ENCODE measurements at regions not wholly inside any gene's neighbourhood (a gene's known extent, or its start where the extent isn't known, plus 50 kb on each side); places are given as distances from the start of the nearest gene placed in this dataset.

- no peaks in the 10 kb centered on the region for H3K36me3 ChIP-seq (ENCODE audit: insufficient read depth, low read length)
- no peak overlapping the region for H3K27ac ChIP-seq (ENCODE audit: low read depth, low read length, poor library complexity, severe bottlenecking)
- H3K4me2 ChIP-seq (ENCODE audit: low read length): no peak overlapping the region
- no peak overlapping the region for H3K4me3 ChIP-seq (ENCODE audit: low read depth, low read length, poor library complexity, severe bottlenecking)
- H3K9ac ChIP-seq (ENCODE audit: low read length): no peak overlapping the region
- TF ChIP-seq CTCF (IDR thresholded peaks at IDR 0.05; ENCODE audit: low read length): no peak
- TF ChIP-seq EZH2 (IDR thresholded peaks at IDR 0.05; ENCODE audit: borderline replicate concordance, low read length): no peak
- no peaks in the 10 kb centered on the region for H4K20me1 ChIP-seq (ENCODE audit: insufficient read depth, low read length)
- no peaks in the 10 kb centered on the region for H3K9me2 ChIP-seq (ENCODE audit: low read depth, low read length)
- no peaks in the 10 kb centered on the region for H3K4me1 ChIP-seq (ENCODE audit: insufficient read depth, low read length, severe bottlenecking)
- H2AFZ ChIP-seq (ENCODE audit: low read length): no peak overlapping the region
- no peaks in the 10 kb centered on the region for H3K9me3 ChIP-seq (ENCODE audit: low read length)
- no peaks in the 10 kb centered on the region for H3K79me2 ChIP-seq (ENCODE audit: insufficient read depth, low read length)
- H3F3A ChIP-seq (ENCODE audit: insufficient read depth, low read length): no peaks in the 10 kb centered on the region
- H3K27me3 ChIP-seq (ENCODE audit: insufficient read depth, low read length): no peaks in the 10 kb centered on the region
Observed at GRCh38 chr10:121415063-121415399, 183.2 kb downstream of the FGFR2 start.

- H3F3A ChIP-seq (ENCODE audit: insufficient read depth, low read length): no peaks in the 10 kb centered on the region
- no peaks in the 10 kb centered on the region for H3K27me3 ChIP-seq (ENCODE audit: insufficient read depth, low read length)
- no peak overlapping the region for H3K27ac ChIP-seq (ENCODE audit: low read depth, low read length, poor library complexity, severe bottlenecking)
Observed at GRCh38 chr10:121416071-121416470, 182.2 kb downstream of the FGFR2 start.

GRCh38 chr10:121417298-121417697 is 180.9 kb downstream of the FGFR2 start:
- Histone ChIP-seq H3K9me3 (ENCODE audit: low read length) (no peaks in the 10 kb centered on the region), H3K9ac (ENCODE audit: low read length) (no peak overlapping the region), H3K27me3 (ENCODE audit: insufficient read depth, low read length) (no peaks in the 10 kb centered on the region), H2AFZ (ENCODE audit: low read length) (no peak overlapping the region), H3F3A (ENCODE audit: insufficient read depth, low read length) (no peaks in the 10 kb centered on the region), H3K4me3 (ENCODE audit: low read depth, low read length, poor library complexity, severe bottlenecking) (no peak overlapping the region), H4K20me1 (ENCODE audit: insufficient read depth, low read length) (no peaks in the 10 kb centered on the region), H3K79me2 (ENCODE audit: insufficient read depth, low read length) (no peaks in the 10 kb centered on the region), H3K9me2 (ENCODE audit: low read depth, low read length) (no peaks in the 10 kb centered on the region), H3K4me2 (ENCODE audit: low read length) (no peak overlapping the region), H3K27ac (ENCODE audit: low read depth, low read length, poor library complexity, severe bottlenecking) (no peak overlapping the region), H3K4me1 (ENCODE audit: insufficient read depth, low read length, severe bottlenecking) (no peaks in the 10 kb centered on the region), H3K36me3 (ENCODE audit: insufficient read depth, low read length) (no peaks in the 10 kb centered on the region)
- no peak for TF ChIP-seq CTCF (IDR thresholded peaks at IDR 0.05; ENCODE audit: low read length)
- no peak for TF ChIP-seq EZH2 (IDR thresholded peaks at IDR 0.05; ENCODE audit: borderline replicate concordance, low read length)

More at GRCh38 chr10:121416071-121416470, 182.2 kb downstream of the FGFR2 start:
- Histone ChIP-seq H3K9ac (ENCODE audit: low read length) (no peak overlapping the region), H3K9me2 (ENCODE audit: low read depth, low read length) (no peaks in the 10 kb centered on the region), H3K79me2 (ENCODE audit: insufficient read depth, low read length) (no peaks in the 10 kb centered on the region), H4K20me1 (ENCODE audit: insufficient read depth, low read length) (no peaks in the 10 kb centered on the region), H3K4me2 (ENCODE audit: low read length) (no peak overlapping the region), H3K4me1 (ENCODE audit: insufficient read depth, low read length, severe bottlenecking) (no peaks in the 10 kb centered on the region), H2AFZ (ENCODE audit: low read length) (no peak overlapping the region), H3K36me3 (ENCODE audit: insufficient read depth, low read length) (no peaks in the 10 kb centered on the region), H3K9me3 (ENCODE audit: low read length) (no peaks in the 10 kb centered on the region), H3K4me3 (ENCODE audit: low read depth, low read length, poor library complexity, severe bottlenecking) (no peak overlapping the region)
- TF ChIP-seq CTCF (IDR thresholded peaks at IDR 0.05; ENCODE audit: low read length): no peak
